HG03575 (cell line): ENCODE measurements at regions not wholly inside any gene's neighbourhood (a gene's known extent, or its start where the extent isn't known, plus 50 kb on each side); places are given as distances from the start of the nearest gene placed in this dataset.

Source experiments
- ATAC-seq: cut with Tn5 transposase; IDR thresholded peaks from one replicate; pipeline ENCODE4 v1.9.1; 2021; ENCODE audit not compliant: unreplicated experiment, insufficient number of reproducible peaks, low FRiP score; ENCODE audit errors: extremely low read depth

DNA sequence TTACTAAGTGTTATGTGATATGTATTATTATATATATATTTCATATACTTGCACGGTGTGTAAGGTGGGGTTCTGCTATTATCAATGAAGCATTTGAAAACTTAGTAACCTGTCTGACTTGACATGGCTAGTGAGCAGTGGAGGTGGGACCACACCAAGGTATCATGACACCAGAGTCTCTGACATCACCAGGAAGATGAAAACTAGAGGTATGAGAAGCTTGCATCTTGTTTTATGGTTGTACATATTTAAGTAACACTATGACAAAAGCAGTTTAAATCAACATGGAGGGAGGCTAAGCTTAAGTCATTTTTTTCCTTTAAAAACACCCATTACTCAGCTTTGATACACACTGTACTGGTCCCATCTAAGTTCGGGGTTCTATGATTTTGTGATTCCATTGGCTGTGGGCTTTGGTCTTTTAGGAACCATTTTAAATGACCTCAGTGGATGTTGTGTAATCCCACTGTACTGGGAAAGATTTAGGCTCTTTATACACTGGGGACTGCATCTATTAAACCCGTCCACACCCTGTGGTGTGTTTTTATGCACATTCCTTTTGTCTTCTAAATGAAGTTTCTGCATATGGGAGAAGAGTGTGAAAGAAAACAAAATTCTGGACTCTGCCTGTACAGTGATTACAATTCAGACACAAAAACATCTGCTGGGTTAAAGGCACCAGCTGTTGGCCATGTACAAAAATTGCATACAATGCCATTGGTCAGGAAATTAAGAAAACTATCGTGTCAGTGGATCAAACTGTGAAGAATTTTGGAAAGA, 570.6 kb downstream of the SPRY1 start:
- ATAC-seq, result no peak

GRCh38 chr4:123972031-123972430, 575.4 kb downstream of the SPRY1 start:
- no peak for ATAC-seq

DNA sequence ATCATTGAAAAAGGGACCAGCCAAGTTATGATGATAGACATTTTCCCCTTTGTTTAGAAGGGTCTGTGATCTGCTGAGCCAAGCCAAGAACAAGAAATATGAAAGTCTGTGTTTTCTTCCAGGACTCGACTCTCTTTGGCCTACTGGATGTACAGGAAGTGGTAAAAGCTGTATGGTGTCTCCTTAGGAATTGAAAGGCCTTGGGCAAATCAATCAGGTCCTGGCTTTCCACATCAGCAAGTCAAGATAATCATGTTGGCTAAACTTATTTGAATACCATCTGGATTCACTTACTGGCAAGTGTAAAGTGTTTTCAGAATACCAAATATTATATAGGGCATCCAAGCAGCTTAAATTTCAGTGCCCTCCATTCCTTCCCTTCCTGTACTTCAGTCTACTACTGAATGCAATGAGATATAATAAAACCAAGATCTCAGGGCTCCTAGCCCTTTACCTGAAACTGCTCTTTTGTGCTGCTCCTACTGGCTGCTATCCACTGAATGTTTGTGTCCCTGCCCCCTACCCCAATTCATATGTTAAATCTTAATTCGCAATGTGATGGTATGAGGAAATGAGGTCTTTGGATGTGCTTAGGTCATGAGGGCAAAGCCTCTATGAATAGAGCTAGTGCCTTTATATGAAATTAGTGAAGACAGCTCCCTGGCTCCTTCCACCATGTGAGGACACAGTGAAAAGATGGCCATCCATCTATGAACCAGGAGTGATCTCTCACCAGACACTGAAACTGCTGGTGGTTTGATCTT, 578.0 kb downstream of the SPRY1 start:
- ATAC-seq, result no peak

- ATAC-seq, result no peak
Measured at GRCh38 chr4:123976285-123976684, 579.7 kb downstream of the SPRY1 start.

DNA sequence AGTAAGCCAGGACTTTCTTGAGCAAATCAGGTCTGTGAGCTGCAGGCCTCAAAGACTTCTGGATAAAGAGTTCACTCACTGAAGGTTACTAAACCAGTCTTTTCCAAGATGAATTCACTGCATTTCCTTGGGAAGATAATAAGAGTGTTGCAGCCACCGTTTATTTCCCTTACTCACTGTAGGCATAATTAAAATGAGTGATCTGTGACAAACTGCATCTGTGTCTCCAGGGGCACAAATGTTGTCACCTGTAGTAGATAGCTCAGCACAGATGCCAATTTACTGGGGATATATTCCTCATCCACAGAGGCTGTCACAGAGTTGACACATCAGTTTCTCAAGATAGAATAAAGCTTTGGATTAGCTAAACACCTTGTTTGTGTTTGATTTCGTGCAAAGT, 580.2 kb downstream of the SPRY1 start:
- ATAC-seq, result no peak

DNA sequence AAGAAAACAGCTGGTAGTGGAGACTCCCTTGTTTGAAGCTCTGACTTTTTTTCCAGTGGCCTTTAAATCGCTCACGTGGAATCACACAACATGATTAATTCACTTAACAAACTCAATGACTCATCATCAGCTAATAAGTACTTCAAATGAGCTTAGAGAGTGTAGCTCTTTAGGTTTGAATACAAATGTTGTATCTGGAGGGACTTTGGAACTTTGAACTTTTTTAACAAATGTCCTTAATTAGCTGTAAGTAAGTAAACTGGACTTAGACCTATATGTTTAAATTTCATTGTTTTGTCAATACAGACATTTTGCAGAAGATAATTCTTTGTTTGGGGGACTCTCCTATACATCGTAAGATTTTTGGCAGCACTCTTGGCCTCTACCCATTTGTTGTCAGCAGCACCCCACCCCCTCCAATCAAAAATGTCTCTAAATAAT, 581.1 kb downstream of the SPRY1 start:
- ATAC-seq, result no peak

GRCh38 chr4:123978637-123979036, 582.0 kb downstream of the SPRY1 start:
- ATAC-seq, result no peak

DNA sequence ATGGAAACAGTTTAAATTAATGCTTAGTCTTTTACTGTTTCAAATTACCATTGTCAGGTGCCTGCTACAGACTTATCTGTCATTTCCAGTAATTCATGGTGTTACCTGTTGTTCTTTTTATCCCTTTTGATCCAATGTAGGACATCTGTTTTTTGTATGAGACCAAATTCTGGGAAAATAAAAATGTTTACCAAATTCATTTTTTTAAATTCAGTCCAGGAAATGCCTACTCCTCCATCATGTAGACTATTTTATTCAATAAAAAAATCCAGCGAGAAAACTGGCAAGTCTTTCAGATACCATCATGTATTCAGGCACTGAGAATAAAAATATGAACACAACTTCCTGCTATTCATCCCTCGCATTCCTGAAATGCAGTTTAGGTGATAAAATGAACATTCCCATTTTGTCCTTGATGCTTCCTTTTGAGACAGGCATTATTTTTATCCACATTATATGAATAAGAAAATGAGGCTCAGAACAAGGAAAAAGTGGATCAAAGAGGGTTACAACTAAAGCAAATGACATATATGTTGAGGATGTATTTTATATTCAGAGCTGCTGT, 584.2 kb downstream of the SPRY1 start:
- ATAC-seq, result no peak

DNA sequence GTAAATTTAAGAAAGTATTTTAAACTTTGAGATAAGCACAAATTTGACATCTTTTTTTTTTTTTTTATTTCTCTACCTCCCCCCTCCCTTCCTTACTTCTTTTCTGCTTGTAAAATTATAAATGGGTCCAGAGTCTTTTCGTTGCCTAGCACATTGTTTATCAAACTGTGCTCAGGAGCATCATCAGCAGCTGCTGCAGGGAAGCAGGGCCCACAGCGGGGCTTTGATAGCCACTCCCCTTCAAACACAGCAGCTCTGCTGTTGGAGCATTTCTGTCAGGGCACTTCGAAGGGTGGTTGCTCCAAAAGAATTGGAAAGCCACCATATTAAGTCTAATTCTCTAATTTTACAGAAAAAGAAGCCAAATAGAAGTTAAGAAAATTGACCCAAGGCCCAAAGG, 588.3 kb downstream of the SPRY1 start:
- ATAC-seq, result no peak

- ATAC-seq, result no peak
Measured at GRCh38 chr4:123986268-123986798, 589.7 kb downstream of the SPRY1 start.

DNA sequence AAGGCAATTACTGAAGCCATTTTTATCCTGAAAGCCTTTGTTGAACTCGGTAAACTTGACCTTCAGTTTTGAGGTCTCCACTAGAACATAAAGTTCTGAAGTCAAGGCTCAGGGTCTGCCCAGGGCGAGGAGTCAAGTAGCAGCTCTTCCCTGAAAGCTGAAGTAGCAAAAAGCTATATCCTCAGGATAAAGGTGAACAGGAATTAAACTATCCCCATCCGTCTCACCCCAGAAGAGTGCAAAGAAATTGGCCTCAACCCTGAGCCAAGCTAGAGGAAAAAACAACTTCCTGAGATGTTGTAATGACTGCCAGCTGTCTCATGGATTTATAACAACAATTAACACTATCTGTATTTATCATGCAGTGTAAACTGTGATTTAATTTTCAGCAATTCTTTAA, 590.8 kb downstream of the SPRY1 start:
- no peak for ATAC-seq

GRCh38 chr4:123990310-123990870, 593.8 kb downstream of the SPRY1 start:
- no peak for ATAC-seq

GRCh38 chr4:123994917-123995316, 598.3 kb downstream of the SPRY1 start:
- ATAC-seq, result no peak

DNA sequence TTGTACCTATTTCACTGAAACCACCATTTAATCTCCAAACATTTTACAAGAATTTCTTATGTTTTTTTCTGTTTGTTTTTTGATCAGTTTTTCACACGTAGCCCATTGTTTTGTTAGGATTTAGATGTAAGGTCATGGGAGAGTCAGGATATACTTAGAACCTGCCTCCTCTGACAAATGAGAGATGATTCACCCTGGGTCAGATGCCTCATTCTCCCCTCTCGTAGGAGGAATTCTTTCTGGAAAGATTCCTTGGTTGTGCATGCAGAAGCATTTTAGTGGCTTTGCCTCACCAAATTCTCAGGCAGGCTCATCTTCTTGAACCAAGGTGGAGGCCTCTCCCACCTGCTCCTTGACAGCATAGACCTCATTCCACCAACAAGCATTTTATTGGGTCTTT, 599.3 kb downstream of the SPRY1 start:
- ATAC-seq, result no peak

- ATAC-seq, result no peak
Measured at GRCh38 chr4:123996718-123997510, 600.3 kb downstream of the SPRY1 start.

DNA sequence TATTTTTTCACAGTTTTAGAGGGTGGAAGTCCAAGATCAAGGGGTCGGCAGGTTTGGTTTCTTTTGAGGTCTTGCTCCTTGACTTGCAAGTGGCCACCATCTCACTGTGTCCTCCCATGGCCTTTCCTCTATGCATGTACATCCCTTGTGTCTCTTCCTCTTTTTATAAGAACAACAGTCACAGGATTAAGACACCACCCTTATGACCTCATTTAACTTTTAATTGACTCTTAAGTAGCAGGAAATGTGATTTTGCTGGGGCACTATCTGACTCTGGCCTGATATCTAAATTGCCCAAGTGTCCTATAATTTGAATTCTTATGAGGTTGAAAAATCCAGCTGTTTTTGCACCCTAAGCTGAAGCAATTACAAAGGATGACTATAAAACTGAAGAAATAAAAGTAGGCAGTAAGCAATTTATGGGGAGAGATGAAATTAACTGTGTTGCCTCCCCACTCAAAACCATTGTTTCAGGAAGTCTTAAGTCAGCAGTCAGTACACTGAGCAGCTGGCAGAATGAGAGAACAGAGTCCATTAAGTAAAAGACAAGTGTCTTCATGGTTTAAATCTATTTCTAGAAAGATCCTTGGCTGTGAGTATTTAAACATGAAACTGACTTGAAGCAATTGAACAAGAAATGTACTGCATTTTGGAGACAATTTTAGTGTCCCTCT, 601.3 kb downstream of the SPRY1 start:
- no peak for ATAC-seq

DNA sequence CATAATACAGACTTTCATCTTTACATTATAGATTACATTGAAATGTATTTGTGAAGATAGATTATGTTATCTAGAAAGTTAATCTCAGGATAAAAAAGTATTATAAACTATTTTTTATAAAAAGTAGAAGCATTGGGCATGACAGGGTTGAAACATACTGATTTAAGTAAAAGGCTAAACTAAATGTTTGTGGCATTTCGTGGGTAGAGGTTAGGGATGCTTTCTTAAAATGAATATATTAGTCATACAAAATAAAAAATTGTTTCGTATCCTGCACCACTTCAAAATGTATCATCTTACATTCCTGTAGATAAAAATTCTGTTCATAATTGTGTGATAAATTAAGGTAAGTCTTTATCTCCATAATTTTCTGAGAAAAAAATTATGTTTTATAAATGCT, 603.6 kb downstream of the SPRY1 start:
- ATAC-seq, result no peak

DNA sequence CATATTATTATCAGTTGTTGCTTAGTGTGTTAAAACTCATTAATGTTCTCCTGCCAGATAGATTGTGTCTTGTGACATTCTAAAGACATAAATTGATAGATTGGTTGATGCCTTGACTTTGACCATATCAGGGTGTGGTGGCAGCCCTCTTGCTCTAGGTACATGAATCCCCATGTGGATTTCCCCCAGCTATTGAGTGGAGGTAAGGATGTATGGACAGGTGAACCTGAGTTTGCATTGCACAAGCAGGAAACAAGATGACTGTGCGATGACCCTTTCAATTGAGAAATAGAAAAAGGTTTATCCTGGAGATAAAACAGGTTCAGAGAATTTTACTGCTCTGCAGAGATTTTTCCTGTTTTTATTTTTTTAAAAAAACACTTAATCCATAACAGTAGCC, 619.2 kb downstream of the SPRY1 start:
- no peak for ATAC-seq
